ENCODE measurements at regions not wholly inside any gene's neighbourhood (a gene's known extent, or its start where the extent isn't known, plus 50 kb on each side); places are given as distances from the start of the nearest gene placed in this dataset.
"Not testable (repeated sequence)": the region's sequence is repeated elsewhere in the genome, so short reads cannot be mapped to it uniquely, and the experiment has no call there.

DNA sequence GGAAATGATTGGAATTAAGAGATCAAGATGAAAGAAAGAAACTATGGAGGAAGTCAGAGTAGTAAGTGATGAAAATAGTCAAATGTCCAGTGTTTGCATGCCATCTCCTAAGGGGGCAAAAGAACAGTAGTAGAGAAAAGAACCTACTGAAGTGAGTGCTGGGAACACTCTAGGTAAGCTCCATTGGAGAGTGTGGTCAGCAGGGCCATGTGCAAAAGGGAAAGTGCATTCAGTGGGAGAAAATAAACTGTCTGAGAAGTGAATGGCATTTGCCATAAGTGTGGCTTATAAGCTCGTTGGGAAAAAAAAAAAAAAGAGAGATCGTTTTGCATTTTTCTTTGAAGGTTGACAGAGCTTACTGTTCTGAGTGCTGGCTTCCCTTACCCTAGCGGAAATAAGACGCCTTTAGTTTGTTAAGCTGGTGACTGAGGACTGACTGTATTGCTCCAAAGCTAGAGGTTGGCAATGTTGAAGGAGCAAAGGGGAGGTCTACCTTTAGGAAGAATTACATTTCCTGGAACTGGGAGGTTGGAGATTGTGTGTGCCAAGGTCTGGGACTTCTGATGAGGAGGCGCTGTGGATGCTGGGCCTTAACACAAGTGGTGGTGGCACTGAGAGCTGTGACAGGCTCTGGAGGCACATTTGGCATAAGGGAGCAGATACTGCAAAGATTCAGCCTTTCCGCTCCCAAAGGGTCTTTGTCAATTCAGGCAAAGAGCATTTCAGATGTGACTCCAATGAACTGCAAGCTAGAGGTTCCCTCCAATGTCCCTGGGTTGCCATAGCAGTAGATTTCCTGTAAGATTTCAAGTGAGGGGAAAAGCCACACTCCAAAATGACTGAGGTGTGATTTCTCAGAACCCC is 287.8 kb upstream of the SATB1 start:
- Histone ChIP-seq H3K36me3 (ENCODE audit: low read depth) (no peaks in the 10 kb centered on the region), H3K4me2 (no peak overlapping the region), H3K4me1 (replicated peaks; ENCODE audit: insufficient read depth) (no peaks in the 10 kb centered on the region), H3K4me3 (no peak overlapping the region), H3K79me2 (ENCODE audit: low read depth) (no peaks in the 10 kb centered on the region), H3K9me3 (ENCODE audit: insufficient read depth, low read depth) (no peaks in the 10 kb centered on the region), H3K27ac (no peak overlapping the region), H2AFZ (no peak overlapping the region), H3K27me3 (ENCODE audit: insufficient read depth, low read depth) (no peaks in the 10 kb centered on the region), H3F3A (ENCODE audit: insufficient read depth, low read depth) (no peaks in the 10 kb centered on the region), H4K20me1 (ENCODE audit: insufficient read depth) (no peaks in the 10 kb centered on the region), H3K9me2 (ENCODE audit: insufficient read depth) (no peaks in the 10 kb centered on the region)
- BruUV-seq (replicated peaks), result no TSS peak
- intact Hi-C loops (cut with micrococcal nuclease; ENCODE audit: unreplicated experiment), result no loop called here
- no peak for DNase-seq
- ChIA-PET POLR2A (ENCODE audit: unreplicated experiment) (no interaction called here), CTCF (no interaction called here)
- TF ChIP-seq EZH2 (IDR thresholded peaks at IDR 0.05; ENCODE audit: low read depth) (no peak), CTCF (conservative IDR thresholded peaks at IDR 0.05) (no peak)

DNA sequence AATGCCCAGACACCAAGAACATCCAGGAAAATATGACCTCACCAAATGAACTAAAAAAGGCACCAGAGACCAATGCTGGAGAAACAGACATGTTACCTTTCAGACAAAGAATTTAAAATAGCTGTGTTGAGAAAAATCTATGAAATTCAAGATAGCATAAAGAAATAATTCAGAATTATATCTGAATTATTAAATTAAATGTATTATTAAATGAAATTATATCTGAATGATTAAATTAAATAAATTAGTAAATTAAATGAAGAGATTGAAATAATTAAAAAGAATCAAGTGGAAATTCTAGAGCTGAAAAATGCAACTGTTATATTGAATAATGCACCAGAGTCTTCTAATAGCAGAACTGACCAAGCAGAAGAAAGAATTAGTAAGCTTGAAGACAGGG is 279.2 kb upstream of the SATB1 start:
- TF ChIP-seq CTCF (conservative IDR thresholded peaks at IDR 0.05) (no peak), EZH2 (IDR thresholded peaks at IDR 0.05; ENCODE audit: low read depth) (no peak)
- DNase-seq, result no peak
- Histone ChIP-seq H3K9me2 (ENCODE audit: insufficient read depth) (no peaks in the 10 kb centered on the region), H3K4me1 (replicated peaks; ENCODE audit: insufficient read depth) (no peaks in the 10 kb centered on the region), H3K27ac (no peak overlapping the region), H3K9me3 (ENCODE audit: insufficient read depth, low read depth) (0 out of 2 replicates have a peak, but pooled peaks cover 6% of the 10 kb centered on the region), H3K4me3 (no peak overlapping the region), H2AFZ (no peak overlapping the region), H4K20me1 (ENCODE audit: insufficient read depth) (no peaks in the 10 kb centered on the region), H3K27me3 (ENCODE audit: insufficient read depth, low read depth) (no peaks in the 10 kb centered on the region), H3K79me2 (ENCODE audit: low read depth) (no peaks in the 10 kb centered on the region), H3K36me3 (ENCODE audit: low read depth) (no peaks in the 10 kb centered on the region), H3F3A (ENCODE audit: insufficient read depth, low read depth) (no peaks in the 10 kb centered on the region), H3K4me2 (no peak overlapping the region)
- BruUV-seq (replicated peaks), result no TSS peak
- intact Hi-C loops (cut with micrococcal nuclease; ENCODE audit: unreplicated experiment), result no loop called here
- ChIA-PET POLR2A (ENCODE audit: unreplicated experiment) (no interaction called here), CTCF (no interaction called here)

DNA sequence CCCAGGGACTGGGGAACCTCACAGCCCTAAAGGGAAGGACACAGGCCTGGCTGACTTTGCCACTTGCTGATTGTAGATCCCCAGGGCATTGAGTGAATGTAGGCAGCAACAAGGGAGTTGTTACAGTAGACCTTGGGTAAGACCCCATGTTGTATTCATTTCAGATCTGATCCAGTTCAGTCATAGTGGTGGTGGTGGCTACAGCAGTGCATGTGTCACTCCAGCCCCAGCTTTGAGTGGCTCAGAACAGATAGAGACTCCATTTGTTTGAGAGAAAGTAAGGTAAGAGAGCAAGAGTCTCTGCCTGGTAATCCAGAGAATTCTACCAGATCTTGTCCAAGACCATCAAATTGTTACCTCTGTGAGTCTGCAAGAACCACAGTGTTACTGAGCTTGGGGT is 278.7 kb upstream of the SATB1 start:
- POLR2A ChIA-PET (ENCODE audit: unreplicated experiment), result no interaction called here
- H3K27me3 ChIP-seq (ENCODE audit: insufficient read depth, low read depth), result no peaks in the 10 kb centered on the region
- H3K9me2 ChIP-seq (ENCODE audit: insufficient read depth), result no peaks in the 10 kb centered on the region
- intact Hi-C loops (cut with micrococcal nuclease; ENCODE audit: unreplicated experiment), result no loop called here
- H3F3A ChIP-seq (ENCODE audit: insufficient read depth, low read depth), result no peaks in the 10 kb centered on the region
- TF ChIP-seq EZH2 (IDR thresholded peaks at IDR 0.05; ENCODE audit: low read depth) (no peak), CTCF (conservative IDR thresholded peaks at IDR 0.05) (no peak)
- no peak for DNase-seq
- no peaks in the 10 kb centered on the region for H4K20me1 ChIP-seq (ENCODE audit: insufficient read depth)
- H3K79me2 ChIP-seq (ENCODE audit: low read depth), result no peaks in the 10 kb centered on the region
- H3K4me2 ChIP-seq, result no peak overlapping the region
- no peak overlapping the region for H2AFZ ChIP-seq
- BruUV-seq (replicated peaks), result no TSS peak
- no peaks in the 10 kb centered on the region for H3K36me3 ChIP-seq (ENCODE audit: low read depth)
- 0 out of 2 replicates have a peak, but pooled peaks cover 6% of the 10 kb centered on the region for H3K9me3 ChIP-seq (ENCODE audit: insufficient read depth, low read depth)
- CTCF ChIA-PET, result no interaction called here
- H3K27ac ChIP-seq, result no peak overlapping the region
- no peaks in the 10 kb centered on the region for H3K4me1 ChIP-seq (replicated peaks; ENCODE audit: insufficient read depth)
- H3K4me3 ChIP-seq, result no peak overlapping the region

DNA sequence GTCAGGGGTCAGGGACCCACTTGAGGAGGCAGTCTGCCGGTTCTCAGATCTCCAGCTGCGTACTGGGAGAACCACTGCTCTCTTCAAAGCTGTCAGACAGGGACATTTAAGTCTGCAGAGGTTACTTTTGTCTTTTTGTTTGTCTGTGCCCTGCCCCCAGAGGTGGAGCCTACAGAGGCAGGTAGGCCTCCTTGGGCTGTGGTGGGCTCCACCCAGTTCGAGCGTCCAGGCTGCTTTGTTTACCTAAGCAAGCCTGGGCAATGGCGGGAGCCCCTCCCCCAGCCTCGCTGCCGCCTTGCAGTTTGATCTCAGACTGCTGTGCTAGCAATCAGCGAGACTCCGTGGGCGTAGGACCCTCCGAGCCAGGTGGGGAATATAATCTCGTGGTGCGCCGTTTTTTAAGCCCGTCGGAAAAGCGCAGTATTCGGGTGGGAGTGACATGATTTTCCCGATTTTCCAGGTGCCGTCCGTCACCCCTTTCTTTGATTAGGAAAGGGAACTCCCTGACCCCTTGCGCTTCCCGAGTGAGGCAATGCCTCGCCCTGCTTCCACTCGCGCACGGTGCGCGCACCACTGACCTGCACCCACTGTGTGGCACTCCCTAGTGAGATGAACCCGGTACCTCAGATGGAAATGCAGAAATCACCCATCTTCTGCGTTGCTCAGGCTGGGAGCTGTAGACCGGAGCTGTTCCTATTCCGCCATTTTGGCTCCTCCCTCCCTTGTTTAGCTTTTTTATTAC is 268.6 kb upstream of the SATB1 start:
- H3K79me2 ChIP-seq (ENCODE audit: low read depth); H3K4me2 ChIP-seq; H3K27ac ChIP-seq; H3K36me3 ChIP-seq (ENCODE audit: low read depth); BruUV-seq (replicated peaks); H3K9me2 ChIP-seq (ENCODE audit: insufficient read depth); intact Hi-C loops (cut with micrococcal nuclease; ENCODE audit: unreplicated experiment); H3F3A ChIP-seq (ENCODE audit: insufficient read depth, low read depth); H3K27me3 ChIP-seq (ENCODE audit: insufficient read depth, low read depth); H3K4me1 ChIP-seq (replicated peaks; ENCODE audit: insufficient read depth); POLR2A ChIA-PET (ENCODE audit: unreplicated experiment); H4K20me1 ChIP-seq (ENCODE audit: insufficient read depth); H3K4me3 ChIP-seq; H3K9me3 ChIP-seq (ENCODE audit: insufficient read depth, low read depth): not testable (repeated sequence)
- CTCF ChIA-PET, result interaction anchor here (0.9 kb wide), 1 partner anchor 24 kb away, joined by 3 read pairs; no protein-coding TSS in a partner anchor
- peak in 1 of 2 experiments; percentile 14 for DNase-seq
- H2AFZ ChIP-seq, result 0 out of 2 replicates have a peak overlapping the region, but pooled peaks have one; percentile 9
